Peyer's patch (tissue), 4 donors: ENCODE measurements at regions not wholly inside any gene's neighbourhood (a gene's known extent, or its start where the extent isn't known, plus 50 kb on each side); places are given as distances from the start of the nearest gene placed in this dataset.

Experiments
- DNase-seq, 3 donors: peaks; one replicate each; pipeline ENCODE4 v3.0.0-alpha.2; 2017 to 2019
- H3K27ac ChIP-seq, 4 donors: fragments of 200-600 bp; sonication (generic); one replicate each; pipeline ENCODE4 v1.5.1; 2016 to 2019
- H3K27me3 ChIP-seq, 2 donors: fragments of 200-600 bp; sonication (generic); one replicate each; pipeline ENCODE4 v1.5.1; 2019
- H3K36me3 ChIP-seq, 3 donors: fragments of 200-600 bp; sonication (generic); one replicate each; pipeline ENCODE4 v1.5.1; 2016 to 2019
- H3K4me1 ChIP-seq, 4 donors: fragments of 200-600 bp; sonication (generic); one replicate each; pipeline ENCODE4 v1.5.1; 2016 to 2019
- H3K4me3 ChIP-seq, 4 donors: fragments of 200-600 bp; sonication (generic); 1 replicate in 3 of 4; 2 replicates in 1 of 4; pipeline ENCODE4 v1.5.1; 2016 to 2019; ENCODE audit warnings: mild to moderate bottlenecking in 1 of 4
- H3K9me3 ChIP-seq, 4 donors: fragments of 200-600 bp; sonication (generic); one replicate each; pipeline ENCODE4 v1.5.1; 2016 to 2019; ENCODE audit warnings: mild to moderate bottlenecking in 1 of 4
- POLR2A ChIP-seq, 2 donors: fragments of 450-650 bp; IDR thresholded peaks; one replicate each; pipeline ENCODE4 v1.5.1; 2017; ENCODE audit warnings: antibody characterized with exemption in 2 of 2, mild to moderate bottlenecking in 2 of 2, moderate library complexity in 2 of 2
- TF ChIP-seq, protein P1 (sequence below), 6 experiments: fragments of 450-650 bp in 4 of 6; fragments of 200-600 bp in 2 of 6; sonication (generic) in 1 of 6; IDR thresholded peaks; one replicate each; pipeline ENCODE4 v1.5.1; 2017 to 2019; ENCODE audit warnings: antibody characterized with exemption in 6 of 6, mild to moderate bottlenecking in 3 of 6, moderate library complexity in 1 of 6

DNA sequence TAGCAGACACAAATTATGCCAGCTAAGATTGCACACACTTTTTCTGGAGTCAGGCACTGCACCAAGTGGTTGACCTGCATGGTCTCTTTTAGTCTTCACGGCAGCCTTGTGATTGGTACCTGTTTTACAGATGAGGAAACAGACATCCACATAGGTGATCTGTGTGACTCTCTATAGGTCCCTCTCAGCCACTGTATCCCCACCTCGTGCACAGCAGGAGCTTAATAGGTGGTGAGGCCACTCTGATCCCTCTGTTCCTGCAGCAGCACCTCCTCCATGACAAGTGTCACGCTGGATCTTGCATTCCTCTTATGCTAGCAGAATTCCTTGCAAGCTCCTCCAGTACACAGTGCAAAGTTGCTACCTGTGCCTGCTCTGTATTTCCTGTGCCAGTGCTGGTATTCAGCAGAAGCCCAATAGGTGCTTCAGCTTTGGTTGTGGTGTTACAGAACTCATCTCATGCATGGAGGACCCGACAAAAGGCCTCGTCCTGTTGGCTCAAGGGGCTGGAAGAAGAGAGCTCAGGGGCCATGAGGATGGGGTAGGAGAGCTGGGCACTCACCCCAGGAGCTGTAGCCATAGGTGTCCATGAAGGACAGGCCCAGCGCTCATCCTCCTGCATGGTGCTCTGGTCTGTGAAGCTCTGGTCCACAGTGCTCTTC is 546.7 kb downstream of the PTPRU start:
- TF ChIP-seq, protein P1, sequence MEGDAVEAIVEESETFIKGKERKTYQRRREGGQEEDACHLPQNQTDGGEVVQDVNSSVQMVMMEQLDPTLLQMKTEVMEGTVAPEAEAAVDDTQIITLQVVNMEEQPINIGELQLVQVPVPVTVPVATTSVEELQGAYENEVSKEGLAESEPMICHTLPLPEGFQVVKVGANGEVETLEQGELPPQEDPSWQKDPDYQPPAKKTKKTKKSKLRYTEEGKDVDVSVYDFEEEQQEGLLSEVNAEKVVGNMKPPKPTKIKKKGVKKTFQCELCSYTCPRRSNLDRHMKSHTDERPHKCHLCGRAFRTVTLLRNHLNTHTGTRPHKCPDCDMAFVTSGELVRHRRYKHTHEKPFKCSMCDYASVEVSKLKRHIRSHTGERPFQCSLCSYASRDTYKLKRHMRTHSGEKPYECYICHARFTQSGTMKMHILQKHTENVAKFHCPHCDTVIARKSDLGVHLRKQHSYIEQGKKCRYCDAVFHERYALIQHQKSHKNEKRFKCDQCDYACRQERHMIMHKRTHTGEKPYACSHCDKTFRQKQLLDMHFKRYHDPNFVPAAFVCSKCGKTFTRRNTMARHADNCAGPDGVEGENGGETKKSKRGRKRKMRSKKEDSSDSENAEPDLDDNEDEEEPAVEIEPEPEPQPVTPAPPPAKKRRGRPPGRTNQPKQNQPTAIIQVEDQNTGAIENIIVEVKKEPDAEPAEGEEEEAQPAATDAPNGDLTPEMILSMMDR (IDR thresholded peaks at IDR 0.05): no peak
- no peak for TF ChIP-seq POLR2A (IDR thresholded peaks at IDR 0.05)
- Histone ChIP-seq H3K4me3 (no peak overlapping the region), H3K27ac (no peak overlapping the region), H3K4me1 (no peaks in the 10 kb centered on the region), H3K27me3 (no peaks in the 10 kb centered on the region), H3K9me3 (no peaks in the 10 kb centered on the region), H3K36me3 (no peaks in the 10 kb centered on the region)
- no peak for DNase-seq

DNA sequence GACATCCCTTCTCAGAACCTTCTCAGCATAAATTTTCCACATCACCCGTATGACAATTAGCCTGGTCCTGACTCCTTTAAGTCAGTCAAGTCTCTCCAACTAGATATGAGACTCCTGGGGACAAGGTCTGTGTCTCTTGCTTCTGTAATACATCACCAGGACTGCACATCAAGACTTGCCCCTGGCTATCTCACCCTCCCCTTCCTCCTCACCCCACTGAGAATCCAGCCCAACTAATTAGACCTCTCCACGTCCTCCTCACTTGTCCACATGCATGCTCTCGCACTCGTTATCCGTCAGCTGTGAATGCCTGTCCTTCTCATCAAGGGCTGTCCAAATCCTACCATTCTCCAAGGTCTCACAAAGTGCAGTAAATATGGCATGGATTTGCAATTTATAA is 542.8 kb downstream of the PTPRU start:
- H3K27me3 ChIP-seq: no peaks in the 10 kb centered on the region
- peaks cover 0 to 5% (median 0%) of the 10 kb centered on the region in 4 donors for H3K9me3 ChIP-seq
- H3K36me3 ChIP-seq: no peaks in the 10 kb centered on the region
- TF ChIP-seq, protein P1 (IDR thresholded peaks at IDR 0.05): no peak
- TF ChIP-seq POLR2A (IDR thresholded peaks at IDR 0.05): no peak
- no peak overlapping the region for H3K27ac ChIP-seq
- H3K4me1 ChIP-seq: no peaks in the 10 kb centered on the region
- DNase-seq: no peak
- no peak overlapping the region for H3K4me3 ChIP-seq

DNA sequence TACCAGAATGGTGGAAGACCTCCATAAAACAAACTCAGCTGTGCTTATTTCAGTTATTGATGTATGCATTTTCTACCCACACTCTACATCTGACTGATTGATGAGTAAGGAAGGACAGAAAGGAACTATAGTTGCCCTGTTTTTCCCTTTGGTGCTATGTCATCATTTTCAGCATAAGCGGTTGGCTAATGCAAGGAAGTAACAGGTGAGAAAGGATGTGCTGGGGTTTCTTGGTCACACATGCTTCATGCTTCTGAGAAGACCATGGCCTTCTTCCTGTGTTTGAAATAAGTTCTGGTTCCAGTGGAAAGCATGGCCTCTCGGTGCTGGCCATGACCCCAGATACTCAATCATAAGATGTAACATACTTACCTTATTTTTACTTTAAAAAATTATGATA is 541.2 kb downstream of the PTPRU start:
- TF ChIP-seq POLR2A (IDR thresholded peaks at IDR 0.05): no peak
- TF ChIP-seq, protein P1 (IDR thresholded peaks at IDR 0.05): no peak

DNA sequence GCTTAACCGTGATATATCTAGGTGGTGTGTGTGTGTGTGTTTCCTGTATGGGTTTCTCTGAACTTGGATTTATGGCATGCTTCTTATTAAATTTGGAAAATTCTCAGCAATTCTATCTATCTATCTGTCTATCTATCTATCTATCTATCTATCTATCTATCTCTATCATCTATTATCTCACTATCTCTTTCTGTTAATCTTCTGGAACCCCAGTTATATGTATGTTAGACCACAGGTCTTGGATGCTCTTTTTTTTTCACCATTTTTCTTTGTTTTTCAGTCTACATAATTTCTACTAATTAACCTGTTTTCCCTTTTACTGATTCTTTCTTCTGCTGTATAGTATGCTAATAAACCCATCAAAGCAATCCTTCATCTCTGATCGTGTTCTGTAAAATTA is 538.0 kb downstream of the PTPRU start:
- peaks cover 0 to 5% (median 0%) of the 10 kb centered on the region in 4 donors for H3K9me3 ChIP-seq
- no peaks in the 10 kb centered on the region for H3K27me3 ChIP-seq
- no peak overlapping the region for H3K27ac ChIP-seq
- no peak for TF ChIP-seq POLR2A (IDR thresholded peaks at IDR 0.05)
- TF ChIP-seq, protein P1 (IDR thresholded peaks at IDR 0.05): no peak
- no peak overlapping the region for H3K4me3 ChIP-seq
- no peaks in the 10 kb centered on the region for H3K36me3 ChIP-seq
- DNase-seq: no peak
- H3K4me1 ChIP-seq: no peaks in the 10 kb centered on the region

More for the DNA sequence above, 541.2 kb downstream of the PTPRU start:
- Histone ChIP-seq H3K4me3 (no peak overlapping the region), H3K4me1 (no peaks in the 10 kb centered on the region), H3K36me3 (no peaks in the 10 kb centered on the region), H3K9me3 (peaks cover 0 to 5% (median 0%) of the 10 kb centered on the region in 4 donors), H3K27me3 (no peaks in the 10 kb centered on the region), H3K27ac (no peak overlapping the region)
- no peak for DNase-seq

DNA sequence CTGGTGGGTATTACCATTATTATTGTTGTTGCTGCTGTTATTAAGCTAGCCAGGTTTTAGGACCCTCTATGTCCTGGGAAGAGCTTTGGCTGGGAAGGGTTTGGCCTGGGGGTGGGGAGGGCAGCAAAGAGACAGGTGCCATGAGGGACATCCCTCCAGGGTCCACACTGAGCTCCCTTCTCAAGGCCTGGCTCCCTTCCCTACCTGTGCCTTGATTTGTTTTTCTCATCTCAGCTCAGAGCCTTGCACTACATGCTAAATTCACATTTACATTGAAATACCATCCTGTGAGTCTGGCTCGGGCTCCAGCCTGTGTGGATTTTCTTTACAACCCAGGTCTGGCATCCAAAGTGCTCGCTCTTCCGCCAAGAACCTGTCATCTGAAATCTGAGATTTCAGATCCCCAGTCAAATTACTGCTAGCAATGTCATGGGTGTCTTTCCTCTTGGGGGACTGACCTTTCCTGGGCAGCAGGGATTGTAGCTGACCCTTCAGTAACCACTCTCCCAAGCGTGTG is 536.3 kb downstream of the PTPRU start:
- H3K9me3 ChIP-seq: peaks cover 0 to 5% (median 0%) of the 10 kb centered on the region in 4 donors
- H3K27me3 ChIP-seq: no peaks in the 10 kb centered on the region
- no peak overlapping the region for H3K4me3 ChIP-seq
- DNase-seq: no peak
- TF ChIP-seq, protein P1 (IDR thresholded peaks at IDR 0.05): no peak
- TF ChIP-seq POLR2A (IDR thresholded peaks at IDR 0.05): no peak
- H3K4me1 ChIP-seq: no peaks in the 10 kb centered on the region
- no peaks in the 10 kb centered on the region for H3K36me3 ChIP-seq
- H3K27ac ChIP-seq: no peak overlapping the region
